Prostate gland (tissue), 2 donors: ENCODE measurements at regions not wholly inside any gene's neighbourhood (a gene's known extent, or its start where the extent isn't known, plus 50 kb on each side); places are given as distances from the start of the nearest gene placed in this dataset.

Experiments used
- POLR2AphosphoS5 ChIP-seq: sonication (generic); formaldehyde crosslinking; IDR thresholded peaks from one replicate; pipeline ENCODE4 v1.6.1; 2017; ENCODE audit warnings: antibody characterized with exemption
- TF ChIP-seq, protein P1 (sequence below), 4 experiments: fragments of 200-600 bp in 2 of 4; fragments of 450-650 bp in 2 of 4; sonication (generic) in 2 of 4; IDR thresholded peaks; 1 replicate in 3 of 4; 2 replicates in 1 of 4; pipeline ENCODE4 v1.5.1; 2016 to 2019; ENCODE audit warnings: antibody characterized with exemption in 4 of 4, mild to moderate bottlenecking in 2 of 4, moderate library complexity in 2 of 4

DNA sequence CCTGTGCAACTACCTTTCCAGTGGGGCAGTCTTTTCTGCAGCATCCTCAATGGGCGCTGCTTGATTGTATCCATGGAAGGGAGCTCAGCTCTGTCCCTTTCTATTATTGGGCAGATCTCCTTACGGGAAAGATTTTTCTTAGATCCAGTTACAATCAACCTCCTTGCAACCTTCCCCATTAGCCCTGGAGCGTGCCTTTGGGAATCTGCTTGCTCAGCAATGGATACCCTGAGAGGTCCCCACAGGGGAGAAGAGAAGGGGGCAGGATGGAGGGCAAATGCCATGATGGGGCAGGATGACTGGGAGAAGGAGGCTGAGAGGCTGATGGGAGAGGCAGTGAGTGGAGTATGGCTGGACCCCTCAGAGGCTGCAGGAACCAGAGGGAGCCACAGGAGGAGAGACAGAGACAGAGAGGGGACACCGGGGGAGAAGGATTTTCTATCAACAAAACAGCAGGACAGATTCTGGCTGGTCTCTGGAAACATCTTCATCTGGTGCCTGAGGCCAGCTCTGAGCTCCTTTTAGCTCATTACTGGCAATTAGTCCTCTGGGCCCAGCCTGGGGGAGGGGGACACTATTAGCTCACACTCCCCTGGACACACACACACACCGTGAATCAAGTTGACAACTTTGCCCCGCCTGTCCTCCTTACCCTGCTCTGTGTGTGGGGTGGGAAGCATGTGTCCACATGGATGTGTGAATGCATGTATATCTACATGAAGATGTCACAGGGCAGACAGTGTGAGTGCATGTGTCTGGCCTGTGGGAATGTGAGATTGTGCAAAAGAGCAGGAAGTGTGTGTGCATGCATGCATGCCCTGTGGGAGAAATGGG, 80.8 kb upstream of the PAX2 start:
- TF ChIP-seq, protein P1, sequence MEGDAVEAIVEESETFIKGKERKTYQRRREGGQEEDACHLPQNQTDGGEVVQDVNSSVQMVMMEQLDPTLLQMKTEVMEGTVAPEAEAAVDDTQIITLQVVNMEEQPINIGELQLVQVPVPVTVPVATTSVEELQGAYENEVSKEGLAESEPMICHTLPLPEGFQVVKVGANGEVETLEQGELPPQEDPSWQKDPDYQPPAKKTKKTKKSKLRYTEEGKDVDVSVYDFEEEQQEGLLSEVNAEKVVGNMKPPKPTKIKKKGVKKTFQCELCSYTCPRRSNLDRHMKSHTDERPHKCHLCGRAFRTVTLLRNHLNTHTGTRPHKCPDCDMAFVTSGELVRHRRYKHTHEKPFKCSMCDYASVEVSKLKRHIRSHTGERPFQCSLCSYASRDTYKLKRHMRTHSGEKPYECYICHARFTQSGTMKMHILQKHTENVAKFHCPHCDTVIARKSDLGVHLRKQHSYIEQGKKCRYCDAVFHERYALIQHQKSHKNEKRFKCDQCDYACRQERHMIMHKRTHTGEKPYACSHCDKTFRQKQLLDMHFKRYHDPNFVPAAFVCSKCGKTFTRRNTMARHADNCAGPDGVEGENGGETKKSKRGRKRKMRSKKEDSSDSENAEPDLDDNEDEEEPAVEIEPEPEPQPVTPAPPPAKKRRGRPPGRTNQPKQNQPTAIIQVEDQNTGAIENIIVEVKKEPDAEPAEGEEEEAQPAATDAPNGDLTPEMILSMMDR (IDR thresholded peaks at IDR 0.05): no peak
- no peak for TF ChIP-seq POLR2AphosphoS5
